HG03103 (cell line): ENCODE measurements at regions not wholly inside any gene's neighbourhood (a gene's known extent, or its start where the extent isn't known, plus 50 kb on each side); places are given as distances from the start of the nearest gene placed in this dataset.
"Not testable (repeated sequence)": the region's sequence is repeated elsewhere in the genome, so short reads cannot be mapped to it uniquely, and the experiment has no call there.

Source experiments
- ATAC-seq: cut with Tn5 transposase; IDR thresholded peaks from one replicate; pipeline ENCODE4 v1.9.1; 2021; ENCODE audit warnings: low read depth; ENCODE audit not compliant: unreplicated experiment

DNA sequence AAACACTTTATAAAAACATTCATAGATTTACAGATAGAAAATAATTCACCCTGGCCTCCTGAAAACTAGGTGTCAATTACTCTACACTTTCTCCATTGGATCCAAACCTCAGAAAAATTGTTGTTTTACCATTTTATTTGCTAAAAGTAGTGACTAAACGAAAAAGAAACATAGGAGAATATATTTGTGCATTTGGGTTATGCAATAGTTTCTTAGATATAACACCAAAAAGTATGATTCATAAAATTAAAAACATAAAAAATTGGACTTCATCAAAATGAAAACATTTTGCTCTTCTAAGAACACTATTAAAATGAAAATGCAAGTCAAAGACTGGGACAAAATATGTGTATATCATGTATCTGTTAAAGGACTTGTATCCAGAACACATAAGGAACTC is 671.3 kb downstream of the MAFB start:
- no peak for ATAC-seq

DNA sequence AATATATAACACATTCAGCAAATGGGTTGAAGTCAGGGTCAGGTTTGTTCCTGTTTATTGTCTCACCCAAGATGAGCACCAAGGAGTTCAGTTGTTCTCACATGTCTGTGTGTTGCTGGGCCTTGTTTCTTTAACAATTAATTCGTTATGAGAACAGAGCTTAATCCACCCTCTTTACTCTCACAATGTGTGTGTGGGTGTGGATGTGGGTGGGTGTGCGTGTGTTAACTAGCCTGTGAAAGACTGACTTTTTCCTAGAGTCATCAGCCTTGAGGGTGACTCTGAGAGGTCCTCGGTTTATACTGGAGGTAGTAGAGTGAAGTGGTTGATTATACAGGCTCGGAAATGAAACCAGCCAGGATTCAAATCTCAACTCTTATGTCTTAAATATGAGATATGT is 672.1 kb downstream of the MAFB start:
- no peak for ATAC-seq

DNA sequence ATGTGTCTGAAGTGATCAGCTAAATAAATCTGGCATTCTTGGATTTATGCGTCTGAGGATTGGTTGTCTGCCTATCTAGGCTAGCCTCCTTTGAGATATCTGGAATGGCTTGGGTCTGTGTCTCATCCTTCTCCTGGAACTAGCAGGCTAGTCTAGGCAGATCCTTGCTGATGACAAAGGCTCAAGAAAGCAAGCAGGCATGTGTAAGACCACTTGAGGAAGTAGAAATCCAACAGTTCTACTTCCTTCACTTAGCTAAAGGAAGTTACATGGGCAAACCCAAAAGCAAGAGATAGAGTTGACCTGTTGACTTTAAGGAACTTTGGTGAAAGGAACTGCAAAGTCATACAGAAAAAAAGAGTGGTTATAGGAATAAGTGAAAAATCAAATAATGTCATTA is 672.6 kb downstream of the MAFB start:
- no peak for ATAC-seq

DNA sequence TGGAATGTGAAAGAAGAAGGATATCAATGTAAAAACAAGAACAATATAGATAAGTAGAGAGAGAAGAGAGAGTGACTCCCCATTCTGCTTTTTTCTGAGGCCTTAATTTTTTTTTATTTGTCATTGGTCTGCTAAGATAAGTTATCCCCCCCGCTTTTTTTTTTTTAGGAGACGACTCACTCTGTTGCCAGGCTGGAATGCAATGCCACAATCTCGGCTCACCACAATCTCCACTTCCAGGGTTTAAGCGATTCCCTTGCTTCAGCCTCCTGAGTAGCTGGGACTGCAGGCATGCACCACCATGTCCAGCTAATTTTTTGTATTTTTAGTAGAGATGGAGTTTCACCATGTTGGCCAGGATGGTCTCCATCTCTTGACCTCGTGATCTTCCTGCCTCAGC is 677.0 kb downstream of the MAFB start:
- not testable (repeated sequence) for ATAC-seq

DNA sequence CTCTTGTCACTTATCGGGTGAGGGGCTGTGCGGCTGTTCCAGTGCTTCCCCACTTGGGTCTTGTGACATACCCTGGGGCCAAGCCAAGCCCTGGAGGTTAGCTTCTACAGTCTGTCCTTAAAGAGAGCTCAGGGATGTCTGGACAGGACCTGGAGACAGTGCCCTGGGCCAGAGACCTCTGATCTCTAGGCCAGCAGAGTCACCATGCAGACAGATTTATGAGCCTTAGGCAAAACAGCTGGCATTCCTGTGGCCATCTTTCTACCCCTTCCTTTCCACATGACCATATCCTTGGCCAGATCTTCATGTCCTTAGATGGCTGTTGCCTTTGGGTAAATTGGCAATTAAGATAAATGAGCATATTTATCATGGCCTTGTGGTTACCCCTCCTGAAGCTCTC is 678.6 kb downstream of the MAFB start:
- no peak for ATAC-seq

DNA sequence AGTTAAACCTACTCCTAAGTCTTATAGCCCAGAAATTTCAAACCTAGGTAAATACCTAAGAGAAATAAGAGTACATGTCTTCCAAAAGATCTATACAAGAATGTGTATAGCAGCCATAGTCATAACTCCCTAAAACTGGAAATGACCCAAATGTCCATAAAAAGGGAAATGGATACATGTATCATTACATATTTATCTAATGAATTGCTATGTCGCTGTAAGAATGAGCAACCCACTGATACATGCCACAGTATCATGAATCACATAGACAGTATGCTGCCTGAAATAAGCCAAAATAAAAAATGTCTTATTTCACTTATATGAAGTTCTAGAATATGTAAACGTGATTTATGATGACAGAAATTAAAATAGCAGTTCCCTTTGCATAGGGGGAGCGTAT is 679.5 kb downstream of the MAFB start:
- no peak for ATAC-seq

DNA sequence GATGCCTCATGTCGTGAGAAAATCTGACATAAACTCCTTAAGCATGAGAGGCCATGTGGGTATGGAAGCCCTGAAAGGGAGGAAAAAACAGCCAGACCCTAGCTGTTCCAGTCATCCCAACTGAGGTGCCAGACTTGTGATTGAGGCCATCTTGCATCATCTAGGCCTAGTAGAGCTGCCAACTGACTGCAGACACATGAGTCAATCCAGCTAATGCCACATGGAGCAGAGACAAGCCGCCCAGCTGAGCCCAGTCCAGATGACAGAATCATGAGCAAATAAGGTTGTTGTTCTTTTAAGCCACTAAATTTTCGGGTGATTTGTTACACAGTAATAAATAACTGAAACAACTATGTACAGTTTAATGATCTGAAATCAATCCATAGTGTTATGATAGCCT is 680.9 kb downstream of the MAFB start:
- ATAC-seq, result no peak

DNA sequence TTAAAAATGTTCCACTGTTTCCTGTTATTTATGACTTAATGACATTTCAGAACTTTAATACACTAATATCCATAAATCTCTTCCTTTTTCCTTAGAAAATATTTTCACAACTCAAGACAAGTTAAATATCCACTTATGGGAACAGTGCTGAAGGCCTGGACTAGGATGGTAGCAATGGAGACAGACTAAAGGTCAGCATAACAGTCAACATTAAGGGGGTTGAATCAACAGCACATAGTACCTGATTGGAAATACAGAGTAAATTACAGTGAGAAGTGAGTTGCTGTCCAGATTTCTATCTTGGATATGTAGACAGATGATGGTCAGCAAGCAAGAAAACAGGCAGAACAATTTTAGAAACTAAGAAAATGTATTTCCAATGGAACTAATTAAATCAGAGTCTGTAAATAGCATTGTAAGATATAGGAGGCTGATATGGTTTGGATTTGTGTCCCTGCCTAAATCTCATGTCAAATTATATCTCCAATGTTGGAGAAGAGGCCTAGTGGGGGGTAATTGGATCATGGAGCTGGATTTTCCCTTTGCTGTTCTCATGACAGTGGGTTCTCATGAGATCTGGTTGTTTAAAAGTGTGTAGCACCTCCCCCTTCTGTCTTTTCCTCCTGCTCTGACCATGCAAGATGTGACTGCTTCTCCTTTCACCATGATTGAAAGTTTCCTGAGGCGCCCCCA is 682.7 kb downstream of the MAFB start:
- no peak for ATAC-seq

DNA sequence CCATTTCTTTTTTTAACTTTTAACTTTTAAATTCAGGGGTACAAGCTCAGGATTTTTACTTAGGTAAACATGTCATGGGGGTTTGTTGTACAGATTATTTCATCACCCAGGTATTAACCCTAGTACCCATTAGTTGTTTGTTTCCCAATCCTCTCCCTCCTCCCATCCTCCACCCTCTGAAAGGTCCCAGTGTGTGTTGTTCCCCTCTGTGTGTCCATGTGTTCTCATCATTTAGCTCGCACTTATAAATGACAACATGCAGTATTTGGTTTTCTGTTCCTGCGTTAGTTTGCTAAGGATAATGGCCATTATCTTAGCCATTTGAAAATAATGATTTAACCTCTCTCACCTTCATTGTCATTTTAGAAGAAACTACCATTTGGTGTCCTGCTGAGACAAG is 684.9 kb downstream of the MAFB start:
- not testable (repeated sequence) for ATAC-seq

DNA sequence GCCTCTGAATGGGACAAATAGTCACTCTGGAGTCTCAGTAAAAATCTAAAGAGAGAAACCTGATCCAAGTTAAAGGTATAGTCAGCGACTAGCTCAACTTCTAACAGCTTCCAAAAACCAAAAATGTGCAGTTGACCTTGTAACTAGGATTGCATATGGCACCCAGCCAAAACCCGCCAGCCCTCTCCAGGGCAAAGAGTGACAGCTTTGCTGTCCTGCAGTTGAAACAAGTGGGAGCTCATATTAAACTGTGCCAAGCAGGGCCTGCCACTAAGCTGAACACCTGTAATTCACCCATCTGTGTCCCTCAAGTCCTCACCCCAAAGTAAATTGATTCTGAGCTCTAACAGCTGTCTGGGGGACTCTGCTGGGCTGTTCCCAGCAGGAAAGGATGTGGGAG is 695.3 kb downstream of the MAFB start:
- no peak for ATAC-seq

DNA sequence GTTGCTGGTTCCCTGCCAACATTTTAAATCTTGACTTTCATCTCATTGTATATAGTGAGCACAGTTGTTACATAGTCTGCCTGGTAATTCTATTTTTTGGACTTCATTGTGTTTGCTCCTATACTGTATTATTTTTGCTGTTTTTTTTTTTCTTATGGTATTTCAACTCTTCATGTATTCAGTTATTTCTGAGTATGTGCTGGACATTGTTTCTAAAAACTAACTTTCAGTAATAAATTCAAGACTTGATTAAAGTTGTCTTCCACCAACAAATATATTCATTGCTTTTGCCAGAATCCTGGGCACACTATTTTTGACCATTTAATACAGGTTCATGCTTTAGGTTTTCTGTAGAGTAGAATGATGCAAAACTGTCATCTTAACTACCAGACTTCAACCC is 698.3 kb downstream of the MAFB start:
- ATAC-seq, result no peak

DNA sequence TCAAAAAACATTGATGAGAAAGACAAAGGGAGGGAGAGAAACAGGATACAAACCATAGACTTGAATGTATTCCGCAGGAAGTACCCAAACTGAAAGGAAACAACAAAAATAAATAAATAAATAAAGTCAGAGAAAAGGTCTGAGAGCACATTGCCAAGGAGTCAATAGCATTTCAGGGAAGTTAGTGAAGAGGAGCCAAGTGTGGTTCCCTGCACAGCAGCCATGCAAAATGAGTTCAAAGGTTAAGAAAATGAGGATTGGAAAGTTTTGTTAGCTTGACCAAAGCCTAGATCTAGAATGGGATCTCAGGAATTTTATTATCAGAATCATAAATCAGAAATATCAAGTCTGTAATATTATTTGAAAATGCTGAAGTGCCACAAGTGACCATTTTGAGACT is 700.0 kb downstream of the MAFB start:
- no peak for ATAC-seq

DNA sequence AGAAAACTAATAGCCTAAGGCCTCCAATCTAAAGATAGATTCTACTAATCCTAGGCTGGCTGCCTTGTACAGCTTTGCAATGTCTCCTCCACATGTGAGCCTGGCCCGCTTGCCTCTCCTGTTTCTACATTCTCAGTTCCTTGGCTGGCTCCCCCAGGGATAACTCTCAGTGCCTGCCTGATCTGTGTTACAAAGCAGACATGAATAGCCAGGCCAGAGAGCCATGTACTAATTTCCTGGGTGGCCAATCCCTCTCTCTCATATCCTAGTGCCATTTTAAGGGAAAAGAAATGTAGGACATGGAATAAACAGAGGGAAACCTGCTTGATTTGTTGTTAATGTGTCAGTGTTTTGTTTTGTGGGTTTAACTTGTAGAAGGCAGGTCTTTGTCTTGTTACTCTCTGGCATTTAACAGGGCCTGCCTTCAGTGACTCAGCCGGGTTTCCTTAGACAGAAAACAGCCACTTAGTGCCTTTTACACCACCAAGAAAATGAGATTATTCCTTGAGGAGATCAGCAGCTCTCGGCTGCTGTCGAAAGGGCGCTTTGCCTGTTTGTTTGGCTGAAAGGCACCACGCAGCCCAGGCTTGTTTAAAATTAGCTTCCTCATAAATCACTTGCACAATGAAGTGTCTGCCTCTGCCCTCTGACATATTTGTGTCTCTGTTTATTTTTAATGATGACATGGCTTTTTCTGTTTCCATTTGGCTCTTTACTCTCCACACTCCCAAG is 702.7 kb downstream of the MAFB start:
- no peak for ATAC-seq

DNA sequence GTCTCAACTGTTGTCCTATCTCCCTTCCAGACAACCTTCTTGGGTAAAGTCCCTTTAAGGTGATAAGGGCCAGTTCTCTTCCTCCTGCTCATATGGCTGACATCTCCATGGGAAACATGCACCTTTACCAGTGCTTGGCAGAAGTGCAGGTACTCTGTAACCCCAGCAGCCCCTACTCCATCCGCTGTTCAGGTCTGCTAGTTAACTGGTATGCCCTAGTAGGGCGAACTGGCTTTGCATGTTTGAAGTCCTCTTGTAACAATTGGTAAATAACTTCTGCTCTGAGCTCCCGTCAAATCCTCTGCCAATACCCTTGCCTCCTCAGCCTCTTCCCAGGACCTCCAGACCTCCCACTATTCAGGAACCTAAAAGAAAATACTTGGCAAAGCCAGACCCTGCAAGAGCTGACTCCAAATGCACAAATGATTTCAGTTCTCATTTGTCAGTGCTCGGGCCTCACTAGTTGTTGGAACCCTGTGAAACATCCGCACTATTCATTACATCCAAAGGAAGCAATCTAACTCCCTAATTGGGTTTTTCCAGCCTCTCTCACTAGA is 703.7 kb downstream of the MAFB start:
- no peak for ATAC-seq

DNA sequence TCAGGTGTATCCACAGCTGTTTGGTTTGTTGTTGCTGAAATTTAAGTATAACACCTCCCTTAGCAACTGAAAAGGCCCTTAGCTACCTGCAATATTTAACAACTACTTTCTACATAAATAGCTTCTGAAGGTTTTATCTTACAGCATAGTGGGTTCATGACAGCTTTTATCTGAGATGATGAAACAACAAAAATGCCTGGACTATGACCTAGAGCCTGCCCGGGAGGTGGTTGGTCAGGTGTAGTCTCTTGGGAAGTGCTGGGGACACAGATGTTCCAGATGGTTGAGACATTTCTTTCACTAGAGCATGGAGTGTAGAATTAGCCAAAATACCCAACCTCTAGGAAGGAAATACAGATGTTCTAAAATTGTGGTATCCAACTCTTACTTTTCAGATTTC is 705.4 kb downstream of the MAFB start:
- no peak for ATAC-seq

DNA sequence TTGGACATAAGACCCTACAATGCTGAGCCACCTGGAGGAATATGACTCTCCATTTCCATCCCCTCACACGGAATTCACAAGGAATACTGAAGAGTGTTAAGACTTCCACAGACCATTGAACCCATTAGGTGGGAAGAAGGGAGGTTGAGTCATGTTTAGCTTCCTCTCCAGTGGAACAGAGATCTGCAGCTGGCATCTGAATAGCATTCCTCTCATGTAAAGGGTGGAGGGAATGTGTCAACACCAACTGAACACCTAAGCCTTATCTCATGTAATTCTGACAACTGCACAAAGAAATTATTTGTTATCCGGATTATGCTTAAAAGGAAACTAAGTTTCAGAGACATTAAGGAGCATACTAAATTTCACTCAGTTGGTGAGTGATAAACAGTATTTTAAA is 705.9 kb downstream of the MAFB start:
- no peak for ATAC-seq

DNA sequence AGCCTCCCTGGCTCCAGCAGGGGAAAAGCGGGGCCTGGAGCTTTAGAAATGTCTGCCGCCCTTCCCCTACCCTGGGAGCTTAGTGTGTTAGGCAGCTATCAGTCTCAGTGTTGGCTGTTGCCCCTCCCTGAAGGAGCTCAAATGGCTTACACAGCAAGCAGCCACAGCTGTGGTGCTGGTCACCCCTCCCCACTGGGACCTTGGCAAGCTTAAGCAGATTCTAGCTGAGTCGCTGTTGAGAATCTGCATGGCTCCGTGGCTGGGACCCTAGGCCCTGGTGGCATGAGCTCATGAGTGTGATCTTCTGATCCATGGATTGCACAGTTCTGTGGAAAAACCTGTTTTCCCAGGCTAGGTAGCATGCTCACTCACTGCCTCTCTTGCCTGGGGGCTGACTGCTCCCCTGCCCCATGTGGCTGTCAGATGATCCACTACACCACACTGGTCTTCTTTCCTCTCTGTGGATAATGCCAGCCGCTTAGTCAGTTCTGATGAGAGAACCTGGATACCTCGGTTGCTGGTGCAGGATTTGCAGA is 714.0 kb downstream of the MAFB start:
- no peak for ATAC-seq

DNA sequence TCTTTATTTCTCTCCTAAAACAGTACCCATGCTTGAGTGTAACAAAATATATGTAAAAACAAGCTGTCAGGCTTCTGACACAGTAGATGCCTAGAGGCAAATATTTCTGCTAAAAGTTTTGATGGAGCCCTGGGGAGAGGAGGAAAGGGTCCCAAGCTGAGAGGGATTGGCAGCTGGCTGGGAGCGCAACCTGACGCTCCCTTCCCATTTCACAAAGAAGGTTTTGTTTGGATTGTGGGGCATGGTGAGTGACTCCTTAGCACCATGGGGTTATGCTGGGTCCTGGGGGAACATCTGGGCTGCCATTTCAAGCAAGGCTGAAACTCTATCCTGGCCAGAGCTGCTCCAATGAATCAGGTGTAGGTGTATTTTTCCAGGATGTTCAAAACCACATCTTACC is 720.5 kb downstream of the MAFB start:
- no peak for ATAC-seq

DNA sequence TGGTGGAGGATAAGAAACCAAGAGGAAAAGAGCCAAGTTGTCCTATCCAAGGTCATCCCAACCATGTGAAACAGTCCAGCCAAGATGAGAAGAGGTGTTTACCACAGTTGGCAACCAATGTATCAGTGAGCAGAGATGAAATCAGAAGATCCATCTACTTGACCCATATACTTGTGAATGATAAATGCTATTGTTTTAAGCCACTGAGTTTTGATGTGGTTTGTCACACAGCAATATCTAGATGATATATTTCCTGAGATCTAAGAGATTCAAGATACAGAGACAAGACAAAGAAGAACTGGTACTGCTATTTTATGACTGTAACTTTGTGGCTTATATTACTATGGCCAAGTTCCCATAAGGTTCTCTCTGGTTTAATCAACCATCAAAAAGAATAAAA is 721.2 kb downstream of the MAFB start:
- ATAC-seq, result no peak

DNA sequence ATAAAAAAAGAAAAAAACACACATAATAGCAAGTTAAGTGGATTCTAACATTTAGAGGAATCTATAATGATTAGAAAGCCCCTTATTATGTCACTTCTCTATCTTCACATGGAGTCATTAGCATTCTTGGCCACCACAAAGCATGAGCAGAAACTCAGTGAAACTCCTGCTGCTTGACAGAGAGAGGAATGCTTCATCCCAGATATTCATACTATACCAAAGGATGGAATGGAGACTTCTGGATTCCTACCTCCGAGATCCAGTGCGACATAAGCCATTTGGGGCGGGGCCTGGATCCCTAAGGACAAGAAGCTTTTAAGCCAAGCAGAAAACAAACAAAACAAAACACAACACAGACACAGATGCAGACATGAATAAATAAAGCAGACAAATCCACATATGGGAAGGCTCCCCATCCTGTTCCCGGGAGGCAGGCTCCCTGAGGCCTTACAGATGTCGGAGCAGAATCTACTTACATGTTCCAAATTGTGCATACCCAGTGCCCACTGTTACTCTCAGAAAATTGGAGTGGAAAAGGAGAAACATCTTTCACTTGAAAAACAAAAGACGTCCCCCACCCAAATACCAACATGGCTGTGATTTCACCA is 727.3 kb downstream of the MAFB start:
- ATAC-seq, result no peak
